ENCODE measurements at regions not wholly inside any gene's neighbourhood (a gene's known extent, or its start where the extent isn't known, plus 50 kb on each side); places are given as distances from the start of the nearest gene placed in this dataset.

GRCh38 chr20:2236256-2236655 lies 59.5 kb upstream of the TGM3 start:
- DNase-seq (ENCODE audit: low read depth in 2 of 3, low spot score in 2 of 3), result no peak

- DNase-seq (ENCODE audit: low read depth in 2 of 3, low spot score in 2 of 3), result no peak
These were observed 58.7 kb upstream of the TGM3 start for GRCh38 chr20:2237059-2237458.

- DNase-seq (ENCODE audit: low read depth in 2 of 3, low spot score in 2 of 3), result no peak
These were observed 57.2 kb upstream of the TGM3 start for GRCh38 chr20:2238601-2239000.

- no peak for DNase-seq (ENCODE audit: low read depth in 2 of 3, low spot score in 2 of 3)
These were observed 55.0 kb upstream of the TGM3 start for GRCh38 chr20:2240835-2241234.

GRCh38 chr20:2242678-2243077 lies 53.1 kb upstream of the TGM3 start:
- no peak for DNase-seq (ENCODE audit: low read depth in 2 of 3, low spot score in 2 of 3)

- DNase-seq (ENCODE audit: low read depth in 2 of 3, low spot score in 2 of 3), result no peak
These were observed 51.3 kb upstream of the TGM3 start for GRCh38 chr20:2244523-2244922.

GRCh38 chr20:2244993-2245392 lies 50.8 kb upstream of the TGM3 start:
- no peak for DNase-seq (ENCODE audit: low read depth in 2 of 3, low spot score in 2 of 3)

- DNase-seq (ENCODE audit: low read depth in 2 of 3, low spot score in 2 of 3), result no peak
These were observed 50.2 kb upstream of the TGM3 start for GRCh38 chr20:2245637-2246036.
